HepG2 (cell line): ENCODE measurements at regions not wholly inside any gene's neighbourhood (a gene's known extent, or its start where the extent isn't known, plus 50 kb on each side); places are given as distances from the start of the nearest gene placed in this dataset.

ENCODE experiments used
- ATAC-seq: fragments of 200-7000 bp; cut with Tn5 transposase; 3 replicates; pipeline ENCODE4 v1.9.1; 2020; ENCODE audit warnings: mild to moderate bottlenecking, moderate library complexity
- BruUV-seq: library from RNA; stranded (reverse); fragments of 400-500 nt; replicated peaks from 2 replicates; lab custom pipeline; 2021; lab: Mats Ljungman, UMichigan
- CTCF ChIA-PET: fragments of 300-600 bp; formaldehyde crosslinking; extraction: SDS; loops from one replicate; lab custom pipeline; 2021; ENCODE audit warnings: low total read pairs, inconsistent platforms, low intra/inter-chr PET ratio; lab: Yijun Ruan, JAX
- POLR2A ChIA-PET: fragments of 350-600 bp; sonication (Branson Sonifier 250); formaldehyde crosslinking; loops from one replicate; lab custom pipeline; 2020; ENCODE audit warnings: antibody characterized with exemption, inconsistent platforms; lab: Yijun Ruan, JAX
- DNase-seq: peaks from one replicate; pipeline ENCODE4 v3.0.0-alpha.2; 2015; ENCODE audit warnings: low spot score
- FAIRE-seq: peaks from 3 replicates; lab custom pipeline; 2011; peaks lifted over from hg19 to GRCh38; lab: Jason Lieb, UNC
- H2AFZ ChIP-seq: one replicate; pipeline ENCODE4 v1.6.1; 2011; ENCODE audit warnings: low read length, inconsistent platforms
- H3K27ac ChIP-seq: fragments of 300-600 bp; 3 replicates; pipeline ENCODE4 v1.8.0; 2011; ENCODE audit warnings: mixed run types, mild to moderate bottlenecking, mixed read lengths, low read length, inconsistent platforms; ENCODE audit not compliant: insufficient read depth; ENCODE audit errors: extremely low read length
- H3K27me3 ChIP-seq, 2 experiments: fragments of 200-600 bp in 1 of 2; 2 replicates in 1 of 2; 3 replicates in 1 of 2; pipeline versions ENCODE4 v1.6.0 to v1.8.0; 2011; ENCODE audit warnings: low read length in 2 of 2, mild to moderate bottlenecking in 2 of 2, moderate library complexity in 2 of 2, inconsistent platforms in 1 of 2; ENCODE audit not compliant: insufficient read depth in 2 of 2, control insufficient read depth in 1 of 2
- H3K36me3 ChIP-seq, 2 experiments: fragments of 200-600 bp in 1 of 2; replicated peaks in 1 of 2; 2 replicates in 1 of 2; 3 replicates in 1 of 2; pipeline versions ENCODE4 v1.5.1 to v1.8.0; 2011; ENCODE audit warnings: low read length in 2 of 2, inconsistent platforms in 1 of 2; ENCODE audit not compliant: insufficient read depth in 2 of 2, control insufficient read depth in 1 of 2
- H3K4me1 ChIP-seq: 2 replicates; pipeline ENCODE4 v1.5.1; 2012; ENCODE audit warnings: low read length, inconsistent platforms; ENCODE audit not compliant: insufficient read depth
- H3K4me2 ChIP-seq: 2 replicates; pipeline ENCODE4 v1.6.0; 2011; ENCODE audit warnings: low read depth, low read length, inconsistent platforms
- H3K4me3 ChIP-seq, 3 experiments: fragments of 200-600 bp in 1 of 3; sonication (generic), shearing (Covaris generic) in 1 of 3; replicated peaks in 1 of 3; 2 replicates each; pipeline ENCODE4 v1.5.1; 2011 to 2016; ENCODE audit warnings: low read length in 3 of 3, inconsistent platforms in 2 of 3, low read depth in 2 of 3, mild to moderate bottlenecking in 2 of 3, control low read depth in 1 of 3, mixed read lengths in 1 of 3; ENCODE audit not compliant: insufficient read depth in 1 of 3
- H3K79me2 ChIP-seq: one replicate; pipeline ENCODE4 v1.6.1; 2011; ENCODE audit warnings: low read length, inconsistent platforms; ENCODE audit not compliant: insufficient read depth
- H3K9ac ChIP-seq: 2 replicates; pipeline ENCODE4 v1.6.0; 2011; ENCODE audit warnings: mild to moderate bottlenecking, low read depth, low read length, inconsistent platforms; ENCODE audit not compliant: insufficient read depth
- H3K9me3 ChIP-seq: 2 replicates; pipeline ENCODE4 v1.5.1; 2012; ENCODE audit warnings: mild to moderate bottlenecking, low read length
- H4K20me1 ChIP-seq: 2 replicates; pipeline ENCODE4 v1.6.0; 2011; ENCODE audit warnings: inconsistent platforms, mild to moderate bottlenecking, low read length, moderate library complexity; ENCODE audit not compliant: insufficient read depth
- ARNTL ChIP-seq: sonication (generic); formaldehyde crosslinking; IDR thresholded peaks from 2 replicates; pipeline ENCODE4 v1.4.0; 2020; ENCODE audit warnings: mild to moderate bottlenecking, missing genetic modification reagents
- CTCF ChIP-seq: sonication (generic); formaldehyde crosslinking; IDR thresholded peaks from 2 replicates; pipeline ENCODE4 v1.5.0; 2020; ENCODE audit warnings: mild to moderate bottlenecking, missing genetic modification reagents, moderate library complexity
- JARID2 ChIP-seq: sonication (generic); formaldehyde crosslinking; IDR thresholded peaks from 2 replicates; pipeline ENCODE4 v1.8.1; 2023; ENCODE audit warnings: missing genetic modification reagents, inconsistent platforms; ENCODE audit not compliant: insufficient replicate concordance
- MLX ChIP-seq: IDR thresholded peaks from 2 replicates; pipeline ENCODE4 v1.6.1; 2016
- SMC3 ChIP-seq: IDR thresholded peaks from 2 replicates; pipeline ENCODE4 v1.6.1; 2011; ENCODE audit warnings: low read length, improper control_type of control experiment
- TFDP2 ChIP-seq: sonication (generic); formaldehyde crosslinking; IDR thresholded peaks from 2 replicates; pipeline ENCODE4 v1.4.0; 2020; ENCODE audit warnings: missing genetic modification reagents
- TRIM24 ChIP-seq: sonication (generic); formaldehyde crosslinking; IDR thresholded peaks from 2 replicates; pipeline ENCODE4 v1.8.0; 2022; ENCODE audit warnings: mild to moderate bottlenecking, missing genetic modification reagents
- ZFP91 ChIP-seq: sonication (generic); formaldehyde crosslinking; IDR thresholded peaks from 2 replicates; pipeline ENCODE4 v1.9.0; 2022; ENCODE audit warnings: missing genetic modification reagents, mild to moderate bottlenecking, borderline replicate concordance
- ZKSCAN1 ChIP-seq: fragments of 150-350 bp; IDR thresholded peaks from 2 replicates; pipeline ENCODE4 v1.6.1; 2014; ENCODE audit warnings: low read length
- ZNF34 ChIP-seq: sonication (generic); formaldehyde crosslinking; IDR thresholded peaks from 2 replicates; pipeline ENCODE4 v1.4.0; 2020; ENCODE audit warnings: mild to moderate bottlenecking, missing genetic modification reagents, borderline replicate concordance
- ZNF570 ChIP-seq: sonication (generic); formaldehyde crosslinking; IDR thresholded peaks from 2 replicates; pipeline ENCODE4 v1.4.0; 2020; ENCODE audit warnings: mild to moderate bottlenecking, missing genetic modification reagents, borderline replicate concordance
- ZSCAN12 ChIP-seq: sonication (generic); formaldehyde crosslinking; IDR thresholded peaks from 2 replicates; pipeline ENCODE4 v1.9.0; 2021; ENCODE audit warnings: mild to moderate bottlenecking, missing genetic modification reagents
- ZSCAN22 ChIP-seq: sonication (generic); formaldehyde crosslinking; IDR thresholded peaks from 2 replicates; pipeline ENCODE4 v1.4.0; 2020; ENCODE audit warnings: mild to moderate bottlenecking, missing genetic modification reagents
- WGBS: methylation state at CpG from one replicate; pipeline ENCODE4 v1.1.6; 2017; ENCODE audit warnings: low lambda C conversion rate; 5-methylcytosine and 5-hydroxymethylcytosine counted together
- in situ Hi-C: cut with HindIII; loops from 2 replicates; pipeline ENCODE4 v1.10.0; 2017; ENCODE audit warnings: low pct_unique_long_range_greater_than_20kb; ENCODE audit not compliant: extremely low pct_ligation_motif_present
- intact Hi-C: fragments of 100-400 bp; cut with micrococcal nuclease; formaldehyde crosslinking; loops from one replicate; pipeline ENCODE4 v1.10.0; 2022; ENCODE audit not compliant: unreplicated experiment

GRCh38 chr6:156046268-156046665, 590.6 kb upstream of the NOX3 start:
- Histone ChIP-seq H3K9ac (no peak overlapping the region), H3K4me2 (no peak overlapping the region), H3K36me3 (no peaks in the 10 kb centered on the region), H3K27ac (no peak overlapping the region), H2AFZ (no peak overlapping the region), H3K4me3 (no peak overlapping the region), H4K20me1 (no peaks in the 10 kb centered on the region), H3K4me1 (no peaks in the 10 kb centered on the region), H3K9me3 (no peaks in the 10 kb centered on the region), H3K79me2 (no peaks in the 10 kb centered on the region), H3K27me3 (no peaks in the 10 kb centered on the region)
- no peak for DNase-seq
- ChIA-PET CTCF (no interaction called here), POLR2A (no interaction called here)
- ATAC-seq, result no peak
- intact Hi-C loops (no loop called here), in situ Hi-C loops (no loop called here)
- no peak for FAIRE-seq
- 9% methylated on average over 2 of the region's 2 CpGs for WGBS
- BruUV-seq, result no TSS peak
- TF ChIP-seq CTCF (CRISPR knock-in tag) (no peak), ARNTL (no peak), ZNF34 (CRISPR knock-in tag) (no peak), SMC3 (no peak), MLX (CRISPR knock-in tag) (no peak), ZNF570 (no peak), TFDP2 (CRISPR knock-in tag) (no peak), ZFP91 (CRISPR knock-in tag) (no peak), ZKSCAN1 (no peak), JARID2 (CRISPR knock-in tag) (no peak), ZSCAN12 (CRISPR knock-in tag) (no peak), TRIM24 (CRISPR knock-in tag) (no peak), ZSCAN22 (no peak)
